ENCODE measurements at regions not wholly inside any gene's neighbourhood (a gene's known extent, or its start where the extent isn't known, plus 50 kb on each side); places are given as distances from the start of the nearest gene placed in this dataset.
"Not testable (repeated sequence)": the region's sequence is repeated elsewhere in the genome, so short reads cannot be mapped to it uniquely, and the experiment has no call there.

GRCh38 chr2:87354102-87354501 is 332.5 kb upstream of the PLGLB1 start:
- no CpG with 5 or more reads among the region's 6 CpGs for WGBS
- H3K9me3 ChIP-seq; H3K27me3 ChIP-seq; intact Hi-C loops (cut with DNase I); H3K36me3 ChIP-seq; H3K4me3 ChIP-seq; DNase-seq (ENCODE audit: extremely low spot score); H3K4me1 ChIP-seq; H3K27ac ChIP-seq (replicated peaks in 1 of 4): not testable (repeated sequence)

DNA sequence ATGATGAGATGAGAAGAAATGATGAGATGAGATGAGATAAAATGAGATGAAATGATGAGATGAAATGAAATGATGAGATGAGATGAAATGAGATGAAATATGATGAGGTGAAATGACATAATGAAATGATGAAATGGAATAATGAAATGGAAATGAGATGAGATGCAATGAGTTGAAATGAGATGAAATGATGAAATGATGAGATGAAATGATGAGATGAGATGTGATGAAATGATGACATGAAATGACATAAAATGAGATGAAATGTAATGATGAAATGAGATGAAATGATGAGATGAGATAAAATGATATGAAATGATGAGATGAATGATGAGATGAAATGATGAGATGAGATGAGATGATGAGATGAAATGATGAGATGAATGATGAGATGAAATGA is 338.6 kb upstream of the PLGLB1 start:
- intact Hi-C loops (cut with DNase I); H3K27me3 ChIP-seq; H3K36me3 ChIP-seq; H3K27ac ChIP-seq (replicated peaks in 1 of 4); DNase-seq (ENCODE audit: extremely low spot score); H3K9me3 ChIP-seq; H3K4me3 ChIP-seq; H3K4me1 ChIP-seq: not testable (repeated sequence)

DNA sequence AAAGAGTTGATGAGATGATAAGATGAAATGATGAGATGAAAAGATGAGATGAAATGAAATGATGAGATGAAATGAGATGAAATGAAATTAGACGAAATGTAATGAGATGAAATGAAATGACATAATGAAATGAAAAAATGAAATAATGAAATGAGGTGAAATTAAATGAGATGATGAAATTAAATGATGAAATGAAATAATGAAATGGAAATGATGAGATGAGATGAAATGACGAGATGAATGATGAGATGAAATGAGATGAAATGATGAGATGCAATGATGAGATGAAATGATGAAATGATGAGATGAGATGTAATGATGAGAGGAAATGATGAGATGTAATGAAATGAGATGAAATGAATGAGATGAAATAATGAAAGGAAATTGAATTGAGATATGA is 339.3 kb upstream of the PLGLB1 start:
- DNase-seq (ENCODE audit: extremely low spot score); H3K36me3 ChIP-seq; H3K4me1 ChIP-seq; H3K27me3 ChIP-seq; H3K27ac ChIP-seq (replicated peaks in 1 of 4); intact Hi-C loops (cut with DNase I); H3K4me3 ChIP-seq; H3K9me3 ChIP-seq: not testable (repeated sequence)
- 85% methylated on average over 2 of the region's 2 CpGs for WGBS

- H3K27me3 ChIP-seq; H3K4me3 ChIP-seq; H3K4me1 ChIP-seq; intact Hi-C loops (cut with DNase I); DNase-seq (ENCODE audit: extremely low spot score); H3K9me3 ChIP-seq; H3K36me3 ChIP-seq; H3K27ac ChIP-seq (replicated peaks in 1 of 4): not testable (repeated sequence)
Observed at GRCh38 chr2:87361805-87362204, 340.2 kb upstream of the PLGLB1 start.

DNA sequence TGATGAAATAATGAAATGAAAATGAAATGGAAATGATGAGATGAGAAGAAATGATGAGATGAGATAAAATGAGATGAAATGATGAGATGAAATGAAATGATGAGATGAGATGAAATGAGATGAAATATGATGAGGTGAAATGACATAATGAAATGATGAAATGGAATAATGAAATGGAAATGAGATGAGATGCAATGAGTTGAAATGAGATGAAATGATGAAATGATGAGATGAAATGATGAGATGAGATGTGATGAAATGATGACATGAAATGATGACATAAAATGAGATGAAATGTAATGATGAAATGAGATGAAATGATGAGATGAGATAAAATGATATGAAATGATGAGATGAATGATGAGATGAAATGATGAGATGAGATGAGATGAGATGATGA is 342.7 kb upstream of the PLGLB1 start:
- H3K4me1 ChIP-seq; H3K36me3 ChIP-seq; H3K4me3 ChIP-seq; intact Hi-C loops (cut with DNase I); H3K9me3 ChIP-seq; H3K27ac ChIP-seq (replicated peaks in 1 of 4); DNase-seq (ENCODE audit: extremely low spot score); H3K27me3 ChIP-seq: not testable (repeated sequence)

DNA sequence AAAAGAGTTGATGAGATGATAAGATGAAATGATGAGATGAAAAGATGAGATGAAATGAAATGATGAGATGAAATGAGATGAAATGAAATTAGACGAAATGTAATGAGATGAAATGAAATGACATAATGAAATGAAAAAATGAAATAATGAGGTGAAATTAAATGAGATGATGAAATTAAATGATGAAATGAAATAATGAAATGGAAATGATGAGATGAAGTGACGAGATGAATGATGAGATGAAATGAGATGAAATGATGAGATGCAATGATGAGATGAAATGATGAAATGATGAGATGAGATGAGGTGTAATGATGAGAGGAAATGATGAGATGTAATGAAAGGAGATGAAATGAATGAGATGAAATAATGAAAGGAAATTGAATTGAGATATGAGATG is 343.4 kb upstream of the PLGLB1 start:
- H3K27me3 ChIP-seq; H3K4me1 ChIP-seq; H3K27ac ChIP-seq (replicated peaks in 1 of 4); DNase-seq (ENCODE audit: extremely low spot score); intact Hi-C loops (cut with DNase I); H3K36me3 ChIP-seq; H3K9me3 ChIP-seq; H3K4me3 ChIP-seq: not testable (repeated sequence)
- WGBS, result 79% methylated on average over 2 of the region's 2 CpGs

- DNase-seq (ENCODE audit: extremely low spot score); H3K27me3 ChIP-seq; intact Hi-C loops (cut with DNase I); H3K36me3 ChIP-seq; H3K9me3 ChIP-seq; H3K27ac ChIP-seq (replicated peaks in 1 of 4); H3K4me3 ChIP-seq; H3K4me1 ChIP-seq: not testable (repeated sequence)
- 83% methylated on average over 6 of the region's 7 CpGs for WGBS
Observed at GRCh38 chr2:87386063-87386560, 361.8 kb upstream of the PLGLB2 start.

- WGBS, result no CpG with 5 or more reads among the region's 1 CpG
- H3K4me1 ChIP-seq; H3K27ac ChIP-seq (replicated peaks in 1 of 4); H3K27me3 ChIP-seq; DNase-seq (ENCODE audit: extremely low spot score); intact Hi-C loops (cut with DNase I); H3K9me3 ChIP-seq; H3K4me3 ChIP-seq; H3K36me3 ChIP-seq: not testable (repeated sequence)
Observed at GRCh38 chr2:87395784-87396183, 352.1 kb upstream of the PLGLB2 start.

DNA sequence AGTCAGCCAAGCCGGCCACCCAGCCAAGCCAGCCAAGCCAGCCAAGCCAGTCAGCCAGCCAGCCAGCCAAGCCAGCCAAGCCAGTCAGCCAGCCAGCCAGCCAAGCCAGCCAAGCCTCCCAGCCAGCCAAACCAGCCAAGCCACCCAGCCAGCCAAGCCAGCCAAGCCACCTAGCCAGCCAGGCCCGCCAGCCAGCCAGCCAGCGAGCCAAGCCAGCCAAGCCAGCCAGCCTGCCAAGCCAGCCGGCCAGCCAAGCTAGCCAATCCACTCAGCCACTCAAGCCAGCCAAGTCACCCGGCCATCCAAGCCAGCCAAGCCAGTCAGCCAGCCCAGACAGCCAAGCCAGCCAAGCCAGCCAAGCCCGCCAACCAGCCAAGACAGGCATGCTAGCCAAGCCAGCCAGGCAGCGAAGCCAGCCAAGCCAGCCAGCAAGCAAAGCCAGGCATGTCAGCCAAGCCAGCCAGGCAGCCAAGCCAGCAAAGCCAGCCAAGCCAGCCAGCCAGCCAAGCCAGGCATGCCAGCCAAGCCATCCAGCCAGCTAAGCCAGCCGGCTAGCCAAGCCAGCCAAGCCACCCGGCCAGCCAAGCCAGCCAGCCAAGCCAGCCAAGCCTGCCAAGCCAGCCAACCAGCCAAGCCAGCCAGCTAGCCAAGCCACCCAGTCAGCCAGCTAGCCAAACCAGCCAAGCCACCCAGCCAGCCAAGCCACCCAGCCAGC is 351.2 kb upstream of the PLGLB2 start:
- H3K36me3 ChIP-seq; intact Hi-C loops (cut with DNase I); H3K9me3 ChIP-seq; H3K4me3 ChIP-seq; H3K4me1 ChIP-seq; DNase-seq (ENCODE audit: extremely low spot score); H3K27me3 ChIP-seq; H3K27ac ChIP-seq (replicated peaks in 1 of 4): not testable (repeated sequence)
- 100% methylated on average over 3 of the region's 9 CpGs for WGBS

GRCh38 chr2:87397276-87398065 is 350.4 kb upstream of the PLGLB2 start:
- 85% methylated on average over 2 of the region's 9 CpGs for WGBS
- not testable (repeated sequence) for H3K4me1 ChIP-seq

DNA sequence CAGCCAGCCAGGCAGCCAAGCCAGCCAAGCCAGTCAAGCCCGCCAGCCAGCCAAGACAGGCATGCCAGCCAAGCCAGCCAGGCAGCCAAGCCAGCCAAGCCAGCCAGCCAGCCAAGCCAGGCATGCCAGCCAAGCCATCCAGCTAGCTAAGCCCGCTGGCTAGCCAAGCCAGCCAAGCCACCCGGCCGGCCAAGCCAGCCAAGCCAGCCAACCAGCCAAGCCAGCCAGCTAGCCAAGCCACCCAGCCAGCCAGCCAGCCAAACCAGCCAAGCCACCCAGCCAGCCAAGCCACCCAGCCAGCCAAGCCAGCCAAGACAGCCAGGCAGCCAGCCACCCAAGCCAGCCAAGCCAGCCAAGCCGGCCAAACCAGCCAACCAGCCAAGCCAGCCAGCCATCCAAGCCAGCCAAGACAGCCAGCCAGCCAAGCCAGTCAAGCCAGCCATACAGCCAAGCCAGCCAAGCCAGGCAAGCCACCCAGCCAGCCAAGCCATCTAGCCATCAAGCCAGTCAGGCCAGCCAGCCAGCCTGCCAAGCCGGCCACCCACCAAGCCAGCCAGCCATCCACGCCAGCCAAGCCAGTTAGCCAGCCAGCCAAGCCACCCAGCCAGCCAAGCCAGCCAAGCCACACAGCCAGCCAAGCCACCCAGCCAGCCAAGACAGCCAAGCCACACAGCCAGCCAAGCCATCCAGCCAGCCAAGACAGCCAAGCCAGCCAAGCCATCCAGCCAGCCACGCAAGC is 349.2 kb upstream of the PLGLB2 start:
- WGBS, result 72% methylated on average over 3 of the region's 8 CpGs
- H3K36me3 ChIP-seq; H3K4me3 ChIP-seq; DNase-seq (ENCODE audit: extremely low spot score); intact Hi-C loops (cut with DNase I); H3K9me3 ChIP-seq; H3K27me3 ChIP-seq; H3K27ac ChIP-seq (replicated peaks in 1 of 4); H3K4me1 ChIP-seq: not testable (repeated sequence)

More at GRCh38 chr2:87397276-87398065, 350.4 kb upstream of the PLGLB2 start:
- H3K27ac ChIP-seq (replicated peaks in 1 of 4); intact Hi-C loops (cut with DNase I); DNase-seq (ENCODE audit: extremely low spot score); H3K36me3 ChIP-seq; H3K9me3 ChIP-seq; H3K4me3 ChIP-seq; H3K27me3 ChIP-seq: not testable (repeated sequence)

Measured in esophagus muscularis mucosa (tissue), 4 donors.